Hepatocyte (in vitro differentiated cells): ENCODE measurements at regions not wholly inside any gene's neighbourhood (a gene's known extent, or its start where the extent isn't known, plus 50 kb on each side); places are given as distances from the start of the nearest gene placed in this dataset.

Source experiments
- CTCF ChIP-seq: fragments of 200-600 bp; sonication (generic); IDR thresholded peaks from 2 replicates; pipeline ENCODE4 v1.5.1; 2016; ENCODE audit warnings: antibody characterized with exemption, mild to moderate bottlenecking; ENCODE audit not compliant: poor library complexity
- EZH2 ChIP-seq: fragments of 200-600 bp; sonication (generic); IDR thresholded peaks from 2 replicates; pipeline ENCODE4 v1.6.1; 2016; ENCODE audit warnings: antibody characterized with exemption, mild to moderate bottlenecking, borderline replicate concordance

GRCh38 chr3:182728238-182728637 lies 65.1 kb upstream of the ATP11B start:
- TF ChIP-seq CTCF (no peak), EZH2 (no peak)
